Breast epithelium (tissue), 3 donors: ENCODE measurements at regions not wholly inside any gene's neighbourhood (a gene's known extent, or its start where the extent isn't known, plus 50 kb on each side); places are given as distances from the start of the nearest gene placed in this dataset.

Experiments
- CTCF ChIP-seq, 3 donors: fragments of 450-650 bp; IDR thresholded peaks; one replicate each; pipeline ENCODE4 v1.5.1; 2016 to 2017; ENCODE audit warnings: antibody characterized with exemption in 3 of 3, mild to moderate bottlenecking in 3 of 3, moderate library complexity in 3 of 3
- POLR2A ChIP-seq: fragments of 450-650 bp; IDR thresholded peaks from one replicate; pipeline ENCODE4 v1.6.1; 2016; ENCODE audit warnings: antibody characterized with exemption, mild to moderate bottlenecking, moderate library complexity
- POLR2AphosphoS5 ChIP-seq, 3 donors: sonication (generic); formaldehyde crosslinking; IDR thresholded peaks; one replicate each; pipeline ENCODE4 v1.6.1; 2017; ENCODE audit warnings: antibody characterized with exemption in 3 of 3

DNA sequence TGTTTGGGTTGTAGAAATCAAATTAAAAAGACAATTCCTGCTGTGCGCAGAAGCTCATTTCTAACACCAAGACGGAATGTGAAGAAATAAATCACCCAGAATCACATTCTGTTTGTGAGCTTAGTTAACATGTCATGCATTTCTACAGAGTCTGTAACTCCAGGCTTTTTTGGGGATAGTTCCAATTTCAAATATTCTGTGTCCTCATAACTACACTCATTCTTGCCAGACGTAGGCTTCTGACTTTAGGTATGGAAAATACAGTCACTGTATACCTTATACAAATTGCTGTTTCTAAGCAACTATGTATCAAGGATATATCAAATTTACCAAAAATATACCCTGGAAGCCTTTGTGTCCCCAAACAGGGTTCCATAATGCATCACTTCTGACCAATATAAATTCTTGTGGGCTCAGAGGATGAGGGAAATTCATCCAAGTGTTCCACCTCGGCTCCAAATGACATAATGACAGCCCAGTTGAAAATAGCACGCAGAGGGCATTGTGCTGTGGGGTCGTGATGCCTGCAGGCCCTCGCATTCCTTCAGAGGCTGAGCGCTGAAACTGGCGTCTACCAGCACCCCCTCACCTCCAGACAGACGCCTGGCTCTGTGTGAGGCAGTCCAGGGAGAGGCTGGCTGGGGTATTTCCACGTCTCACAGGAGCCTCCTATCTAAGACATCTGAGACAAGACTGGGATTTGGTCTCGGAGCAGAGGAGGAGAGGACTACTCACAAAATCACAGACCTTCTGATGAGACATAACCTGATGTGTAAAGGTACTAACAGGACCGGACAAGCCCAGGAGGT, 79.8 kb downstream of the KLF4 start:
- TF ChIP-seq CTCF (IDR thresholded peaks at IDR 0.05) (no peak), POLR2A (no peak), POLR2AphosphoS5 (IDR thresholded peaks at IDR 0.05) (no peak)
